Right lobe of liver (tissue), 4 donors: ENCODE measurements at regions not wholly inside any gene's neighbourhood (a gene's known extent, or its start where the extent isn't known, plus 50 kb on each side); places are given as distances from the start of the nearest gene placed in this dataset.
"Not testable (repeated sequence)": the region's sequence is repeated elsewhere in the genome, so short reads cannot be mapped to it uniquely, and the experiment has no call there.

Experiments used
- CTCF ChIP-seq, 4 donors: fragments of 200-600 bp in 3 of 4; fragments of 450-650 bp in 1 of 4; IDR thresholded peaks; one replicate each; pipeline versions ENCODE4 v1.5.1 to v1.8.0; 2016 to 2022; ENCODE audit warnings: antibody characterized with exemption in 4 of 4, mild to moderate bottlenecking in 2 of 4
- POLR2A ChIP-seq: fragments of 450-650 bp; IDR thresholded peaks from one replicate; pipeline ENCODE4 v1.6.1; 2017; ENCODE audit warnings: antibody characterized with exemption, mild to moderate bottlenecking
- donor health status: DM: no; HTN: no; CAD: no.
- donor health status: DM: no; HTN: no; CAD: no.
- donor health status: DM: no; HTN: yes; CAD: no.

DNA sequence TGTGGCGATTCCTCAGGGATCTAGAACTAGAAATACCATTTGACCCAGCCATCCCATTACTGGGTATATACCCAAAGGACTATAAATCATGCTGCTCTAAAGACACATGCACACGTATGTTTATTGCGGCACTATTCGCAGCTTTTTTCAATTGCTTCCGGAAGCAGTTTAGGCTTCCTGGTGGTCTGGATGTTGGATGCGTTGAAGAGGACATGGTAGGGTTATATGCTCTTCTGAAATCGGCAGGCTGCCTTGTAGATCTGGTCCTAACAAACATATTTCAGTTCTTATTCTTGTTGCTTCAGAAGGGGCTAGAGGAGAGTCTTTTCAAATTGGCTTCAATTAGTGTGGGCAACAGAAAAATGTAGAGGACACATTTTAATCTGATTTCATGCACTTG lies 243.4 kb downstream of the TMA16 start:
- TF ChIP-seq CTCF (IDR thresholded peaks at IDR 0.05); POLR2A: not testable (repeated sequence)
